Upper lobe of left lung (tissue), 6 donors: ENCODE measurements at regions not wholly inside any gene's neighbourhood (a gene's known extent, or its start where the extent isn't known, plus 50 kb on each side); places are given as distances from the start of the nearest gene placed in this dataset.

Experiments used
- ATAC-seq, 2 donors: fragments of 200-7000 bp; cut with Tn5 transposase; one replicate each; pipeline ENCODE4 v1.9.1; 2022; ENCODE audit warnings: mild to moderate bottlenecking in 2 of 2, moderate library complexity in 2 of 2; ENCODE audit not compliant: low FRiP score in 2 of 2
- DNase-seq, 2 donors: peaks; one replicate each; pipeline ENCODE4 v3.0.0-alpha.2; 2019 to 2020
- H3K27ac ChIP-seq, 4 donors: fragments of 200-600 bp; sonication (generic); one replicate each; pipeline ENCODE4 v1.5.1; 2016 to 2019
- H3K27me3 ChIP-seq, 4 donors: fragments of 200-600 bp; sonication (generic); one replicate each; pipeline ENCODE4 v1.5.1; 2017 to 2019
- H3K36me3 ChIP-seq, 4 donors: fragments of 200-600 bp; sonication (generic); one replicate each; pipeline ENCODE4 v1.5.1; 2016 to 2019
- H3K4me1 ChIP-seq, 4 donors: fragments of 200-600 bp; sonication (generic); one replicate each; pipeline ENCODE4 v1.5.1; 2018 to 2019
- H3K4me3 ChIP-seq, 4 donors: fragments of 200-600 bp; sonication (generic); one replicate each; pipeline ENCODE4 v1.5.1; 2017 to 2019; ENCODE audit warnings: mild to moderate bottlenecking in 2 of 4, moderate library complexity in 1 of 4
- H3K9me3 ChIP-seq, 4 donors: fragments of 200-600 bp; sonication (generic); one replicate each; pipeline ENCODE4 v1.5.1; 2018 to 2019
- EP300 ChIP-seq, 4 donors: sonication (generic); formaldehyde crosslinking; IDR thresholded peaks; one replicate each; pipeline ENCODE4 v1.5.1; 2017; ENCODE audit warnings: antibody characterized with exemption in 4 of 4, control low read depth in 2 of 4
- POLR2A ChIP-seq, 4 donors: fragments of 450-650 bp; IDR thresholded peaks; one replicate each; pipeline ENCODE4 v1.5.1; 2016 to 2017; ENCODE audit warnings: antibody characterized with exemption in 4 of 4, mild to moderate bottlenecking in 2 of 4
- POLR2AphosphoS5 ChIP-seq, 2 donors: sonication (generic); formaldehyde crosslinking; IDR thresholded peaks; one replicate each; pipeline ENCODE4 v1.5.1; 2017; ENCODE audit warnings: antibody characterized with exemption in 2 of 2
- WGBS, 2 donors: methylation state at CpG; one replicate each; pipeline ENCODE4 v1.1.5; 2017 to 2018; 5-methylcytosine and 5-hydroxymethylcytosine counted together
- TF ChIP-seq, protein P1 (sequence below), 6 experiments: fragments of 450-650 bp in 4 of 6; fragments of 200-600 bp in 2 of 6; sonication (generic) in 2 of 6; IDR thresholded peaks; one replicate each; pipeline ENCODE4 v1.5.1; 2016 to 2019; ENCODE audit warnings: antibody characterized with exemption in 6 of 6
- donor health status: DM: no; HTN: no; CAD: no; lungs with moderate emphysema.
- donor health status: DM: no; HTN: yes; CAD: no; lungs with severe emphysema.

DNA sequence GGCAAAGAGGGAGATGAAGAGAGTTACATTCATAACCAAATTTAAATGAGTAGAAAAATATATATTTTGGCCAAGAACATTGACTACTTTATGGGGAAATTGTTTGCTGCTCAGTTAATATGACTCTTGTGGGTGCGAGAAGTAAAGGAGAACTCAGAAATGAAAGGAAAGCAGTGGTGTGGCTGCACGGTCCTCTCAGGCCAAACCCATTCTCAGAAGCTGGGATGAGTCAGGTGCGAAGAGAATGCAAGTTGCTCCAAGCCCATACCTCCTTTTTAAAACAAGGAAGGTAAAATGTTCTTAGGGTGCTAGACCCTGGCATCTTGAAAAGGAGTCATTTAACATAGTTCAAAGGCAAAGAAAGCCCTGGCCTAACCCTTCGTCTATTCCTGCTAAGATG, 258.6 kb downstream of the RAD51AP2 start:
- H3K4me1 ChIP-seq: no peaks in the 10 kb centered on the region
- ATAC-seq: no peak
- TF ChIP-seq POLR2A (IDR thresholded peaks at IDR 0.05) (no peak), EP300 (IDR thresholded peaks at IDR 0.05) (no peak), POLR2AphosphoS5 (IDR thresholded peaks at IDR 0.05) (no peak)
- TF ChIP-seq, protein P1, sequence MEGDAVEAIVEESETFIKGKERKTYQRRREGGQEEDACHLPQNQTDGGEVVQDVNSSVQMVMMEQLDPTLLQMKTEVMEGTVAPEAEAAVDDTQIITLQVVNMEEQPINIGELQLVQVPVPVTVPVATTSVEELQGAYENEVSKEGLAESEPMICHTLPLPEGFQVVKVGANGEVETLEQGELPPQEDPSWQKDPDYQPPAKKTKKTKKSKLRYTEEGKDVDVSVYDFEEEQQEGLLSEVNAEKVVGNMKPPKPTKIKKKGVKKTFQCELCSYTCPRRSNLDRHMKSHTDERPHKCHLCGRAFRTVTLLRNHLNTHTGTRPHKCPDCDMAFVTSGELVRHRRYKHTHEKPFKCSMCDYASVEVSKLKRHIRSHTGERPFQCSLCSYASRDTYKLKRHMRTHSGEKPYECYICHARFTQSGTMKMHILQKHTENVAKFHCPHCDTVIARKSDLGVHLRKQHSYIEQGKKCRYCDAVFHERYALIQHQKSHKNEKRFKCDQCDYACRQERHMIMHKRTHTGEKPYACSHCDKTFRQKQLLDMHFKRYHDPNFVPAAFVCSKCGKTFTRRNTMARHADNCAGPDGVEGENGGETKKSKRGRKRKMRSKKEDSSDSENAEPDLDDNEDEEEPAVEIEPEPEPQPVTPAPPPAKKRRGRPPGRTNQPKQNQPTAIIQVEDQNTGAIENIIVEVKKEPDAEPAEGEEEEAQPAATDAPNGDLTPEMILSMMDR (IDR thresholded peaks at IDR 0.05): no peak
- no peak overlapping the region for H3K4me3 ChIP-seq
- H3K36me3 ChIP-seq: no peaks in the 10 kb centered on the region
- no peak overlapping the region for H3K27ac ChIP-seq
- no peak for DNase-seq
- H3K27me3 ChIP-seq: no peaks in the 10 kb centered on the region
- no peaks in the 10 kb centered on the region for H3K9me3 ChIP-seq
- 89 to 92% methylated on average over 4 of the region's 4 CpGs for WGBS, 2 donors

DNA sequence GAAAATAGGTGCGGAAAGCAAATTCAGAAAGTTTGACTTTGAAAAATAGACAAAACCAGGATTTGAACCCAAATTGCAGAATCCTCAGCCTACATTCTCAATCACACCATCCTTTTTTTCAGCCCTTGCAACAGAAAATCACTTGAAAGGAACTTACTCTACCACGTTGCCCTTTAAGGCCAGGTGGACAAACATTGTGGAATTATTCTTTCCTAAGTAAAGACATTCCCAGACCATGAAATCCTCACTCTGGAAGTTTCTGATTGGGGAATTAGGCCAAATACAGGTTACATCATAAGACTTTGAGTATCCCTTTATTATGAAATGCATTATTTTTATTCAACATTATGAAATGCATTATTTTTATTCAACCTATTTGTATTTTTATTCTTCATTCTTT, 259.4 kb downstream of the RAD51AP2 start:
- H3K27me3 ChIP-seq: no peaks in the 10 kb centered on the region
- no peaks in the 10 kb centered on the region for H3K4me1 ChIP-seq
- ATAC-seq (no peak), DNase-seq (no peak)
- no peaks in the 10 kb centered on the region for H3K9me3 ChIP-seq
- 59 to 72% methylated on average over 2 of the region's 2 CpGs for WGBS, 2 donors
- TF ChIP-seq, protein P1 (IDR thresholded peaks at IDR 0.05): no peak
- TF ChIP-seq EP300 (IDR thresholded peaks at IDR 0.05): no peak
- TF ChIP-seq POLR2A (IDR thresholded peaks at IDR 0.05): no peak
- H3K36me3 ChIP-seq: no peaks in the 10 kb centered on the region
- no peak overlapping the region for H3K27ac ChIP-seq
- no peak overlapping the region for H3K4me3 ChIP-seq

DNA sequence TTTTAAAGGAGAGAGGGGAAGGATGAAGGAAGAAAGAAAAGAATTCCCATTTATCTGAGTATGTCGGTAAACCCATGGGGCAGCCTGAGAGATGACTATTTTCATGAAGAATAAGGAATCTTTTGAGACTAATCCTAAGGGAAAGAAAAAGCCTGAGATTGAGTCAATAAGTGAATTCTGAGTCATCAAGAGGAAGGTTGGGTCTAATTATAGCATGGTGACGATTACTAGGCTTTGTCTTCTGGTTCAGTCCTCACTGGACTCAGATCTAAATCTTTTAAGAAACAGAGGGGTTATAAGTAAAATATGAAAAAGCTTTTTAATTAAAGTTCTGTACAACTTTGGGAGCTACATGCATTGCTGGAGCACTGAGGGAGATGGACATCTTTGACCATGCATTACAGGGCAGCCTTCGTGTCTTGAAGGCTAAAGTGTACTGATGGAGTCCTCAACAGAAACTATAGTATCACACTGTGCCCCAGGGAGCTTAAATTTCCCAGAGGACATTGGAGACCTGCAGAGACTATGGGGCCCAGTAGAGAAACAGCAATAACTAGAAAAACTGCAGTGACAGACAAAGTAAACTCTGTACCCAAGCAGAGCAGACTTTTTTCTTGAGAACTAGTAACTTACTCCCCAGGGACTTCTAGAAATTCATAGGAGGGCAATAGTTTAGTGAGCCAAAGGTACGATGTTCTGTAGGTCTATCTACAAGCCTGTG, 260.9 kb downstream of the RAD51AP2 start:
- Histone ChIP-seq H3K9me3 (no peaks in the 10 kb centered on the region), H3K27me3 (no peaks in the 10 kb centered on the region), H3K27ac (no peak overlapping the region), H3K4me3 (no peak overlapping the region), H3K4me1 (no peaks in the 10 kb centered on the region), H3K36me3 (no peaks in the 10 kb centered on the region)
- ATAC-seq (no peak), DNase-seq (no peak)
- WGBS, 2 donors: 70 to 79% methylated on average over 4 of the region's 4 CpGs
- TF ChIP-seq EP300 (IDR thresholded peaks at IDR 0.05) (no peak), POLR2A (IDR thresholded peaks at IDR 0.05) (no peak), POLR2AphosphoS5 (IDR thresholded peaks at IDR 0.05) (no peak)
- TF ChIP-seq, protein P1 (IDR thresholded peaks at IDR 0.05): no peak

DNA sequence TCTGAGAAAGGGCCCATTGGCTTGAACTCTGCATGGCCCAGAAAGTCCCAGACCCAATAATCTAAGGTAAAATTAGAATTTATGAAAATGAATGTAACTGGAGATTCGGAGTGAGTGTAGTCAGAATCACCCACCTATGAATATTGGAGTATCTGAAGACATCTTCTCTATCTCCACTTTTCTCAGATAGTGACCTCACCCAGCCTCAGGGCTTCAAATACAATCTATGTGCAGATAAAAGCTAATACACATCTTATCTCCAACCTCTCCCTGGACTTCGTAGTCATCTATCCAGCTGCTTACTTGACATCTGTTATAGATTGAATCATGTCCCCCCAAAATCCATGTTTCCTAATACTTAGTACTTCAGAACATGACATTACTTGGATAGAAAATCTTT, 263.2 kb downstream of the RAD51AP2 start:
- TF ChIP-seq, protein P1 (IDR thresholded peaks at IDR 0.05): no peak
- TF ChIP-seq POLR2A (IDR thresholded peaks at IDR 0.05) (no peak), POLR2AphosphoS5 (IDR thresholded peaks at IDR 0.05) (no peak)
- Histone ChIP-seq H3K4me1 (no peaks in the 10 kb centered on the region), H3K27ac (no peak overlapping the region), H3K4me3 (no peak overlapping the region), H3K36me3 (no peaks in the 10 kb centered on the region), H3K27me3 (no peaks in the 10 kb centered on the region), H3K9me3 (no peaks in the 10 kb centered on the region)
- WGBS, 2 donors: 86 to 95% methylated on average over 2 of the region's 2 CpGs
- no peak for DNase-seq
- no peak for ATAC-seq

DNA sequence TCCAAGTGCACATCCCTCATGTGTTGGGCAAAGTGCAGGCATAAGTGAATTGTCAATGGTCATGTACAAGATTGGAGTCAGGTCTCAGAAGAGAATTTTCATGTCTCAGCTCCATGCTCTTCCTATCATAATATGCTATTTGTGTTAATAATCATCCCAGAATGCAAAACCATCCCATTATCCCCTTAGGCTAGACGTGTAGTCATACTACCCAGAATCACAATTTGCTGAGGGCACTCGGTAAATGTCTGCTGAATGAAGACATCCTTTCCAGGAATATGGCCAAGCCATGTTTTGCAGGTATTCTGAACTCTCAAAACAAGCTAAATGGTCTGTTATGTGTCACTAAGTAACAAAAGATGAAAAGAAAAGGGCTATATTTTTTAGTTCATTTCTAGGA, 263.8 kb downstream of the RAD51AP2 start:
- ATAC-seq: no peak
- Histone ChIP-seq H3K4me1 (no peaks in the 10 kb centered on the region), H3K36me3 (no peaks in the 10 kb centered on the region), H3K27me3 (no peaks in the 10 kb centered on the region), H3K9me3 (no peaks in the 10 kb centered on the region), H3K4me3 (no peak overlapping the region), H3K27ac (no peak overlapping the region)
- no peak for DNase-seq
- WGBS, 2 donors: 92 to 94% methylated on average over 2 of the region's 2 CpGs
- TF ChIP-seq POLR2A (IDR thresholded peaks at IDR 0.05): no peak
- TF ChIP-seq POLR2AphosphoS5 (IDR thresholded peaks at IDR 0.05): no peak
- TF ChIP-seq, protein P1 (IDR thresholded peaks at IDR 0.05): no peak
- no peak for TF ChIP-seq EP300 (IDR thresholded peaks at IDR 0.05)
